T-helper 2 cell treated with Interferon-gamma antibody and Interleukin-4, amounts not matched to agents 5 μg/mL and 100 μg/mL, for 36 hours (primary cell): ENCODE measurements at regions not wholly inside any gene's neighbourhood (a gene's known extent, or its start where the extent isn't known, plus 50 kb on each side); places are given as distances from the start of the nearest gene placed in this dataset.
"Not testable (repeated sequence)": the region's sequence is repeated elsewhere in the genome, so short reads cannot be mapped to it uniquely, and the experiment has no call there.

Source experiments
- DNase-seq: peaks from one replicate; pipeline ENCODE4 v3.0.0; 2021; ENCODE audit warnings: low spot score
- H3K27ac Mint-ChIP-seq: one replicate; pipeline ENCODE4 v1.8.0; 2021; ENCODE audit warnings: mild to moderate bottlenecking, mixed read lengths
- H3K27me3 Mint-ChIP-seq: one replicate; pipeline ENCODE4 v1.8.0; 2021; ENCODE audit warnings: low read depth, mixed read lengths
- H3K36me3 Mint-ChIP-seq: one replicate; pipeline ENCODE4 v1.8.0; 2021; ENCODE audit warnings: low read depth, mixed read lengths
- H3K4me1 Mint-ChIP-seq: one replicate; pipeline ENCODE4 v1.8.0; 2021; ENCODE audit warnings: low read depth, mixed read lengths
- H3K4me3 Mint-ChIP-seq: one replicate; pipeline ENCODE4 v1.8.0; 2022; ENCODE audit warnings: mild to moderate bottlenecking, moderate library complexity, mixed read lengths
- H3K9me3 Mint-ChIP-seq: one replicate; pipeline ENCODE4 v1.8.0; 2021; ENCODE audit warnings: mixed read lengths

- no peaks in the 10 kb centered on the region for H3K4me1 Mint-ChIP-seq
- no peak for DNase-seq
- no peaks in the 10 kb centered on the region for H3K36me3 Mint-ChIP-seq
- H3K4me3 Mint-ChIP-seq: no peak overlapping the region
- no peak overlapping the region for H3K27ac Mint-ChIP-seq
- H3K27me3 Mint-ChIP-seq: no peaks in the 10 kb centered on the region
- H3K9me3 Mint-ChIP-seq: no peaks in the 10 kb centered on the region
Measured at GRCh38 chr5:113749334-113749733, 235.8 kb downstream of the YTHDC2 start.

- H3K4me1 Mint-ChIP-seq, H3K27ac Mint-ChIP-seq, H3K9me3 Mint-ChIP-seq, H3K36me3 Mint-ChIP-seq, H3K27me3 Mint-ChIP-seq, DNase-seq, H3K4me3 Mint-ChIP-seq: not testable (repeated sequence)
Measured at GRCh38 chr5:113753182-113753581, 239.7 kb downstream of the YTHDC2 start.

DNA sequence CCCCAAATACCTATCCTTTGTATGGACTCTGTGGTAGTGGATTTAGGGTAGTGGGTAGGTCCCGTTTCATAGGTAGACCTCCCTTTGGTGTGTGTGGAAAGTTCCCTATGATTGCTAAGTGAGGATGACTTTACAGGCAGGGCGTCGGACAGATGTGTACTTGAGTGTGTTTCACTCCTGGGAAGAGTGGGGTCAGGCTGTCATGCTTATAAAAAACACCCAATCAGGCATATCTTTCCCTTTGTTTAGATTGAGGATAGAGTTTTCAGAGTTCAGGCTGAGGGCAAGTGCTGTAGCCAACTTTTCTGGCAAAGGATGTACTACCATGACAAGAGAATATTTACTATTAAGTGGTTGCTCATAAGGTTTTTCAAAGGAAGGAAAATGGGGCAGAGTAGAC, 242.0 kb downstream of the YTHDC2 start:
- Mint-ChIP-seq H3K9me3 (no peaks in the 10 kb centered on the region), H3K4me1 (no peaks in the 10 kb centered on the region), H3K27ac (no peak overlapping the region), H3K4me3 (no peak overlapping the region), H3K27me3 (no peaks in the 10 kb centered on the region), H3K36me3 (no peaks in the 10 kb centered on the region)
- DNase-seq: no peak

DNA sequence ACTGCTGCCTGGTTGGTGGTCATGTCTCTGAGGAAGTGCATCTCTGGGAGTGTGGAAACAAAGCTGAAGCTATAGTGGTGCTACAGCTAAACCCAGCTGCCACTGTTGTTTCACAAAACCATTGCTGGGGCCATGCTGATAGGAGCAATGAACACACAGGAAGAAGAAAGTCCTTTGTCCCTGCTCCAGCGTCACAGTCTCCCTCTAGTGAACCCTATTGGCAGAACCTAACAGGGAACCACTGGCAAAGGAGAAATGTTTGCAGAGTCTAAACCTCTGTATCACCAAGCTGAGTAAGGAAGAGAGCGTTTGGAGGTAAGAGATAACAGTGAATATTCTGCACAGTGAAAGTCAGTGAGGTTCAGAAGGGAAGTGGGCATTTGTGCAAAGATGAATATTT, 244.0 kb downstream of the YTHDC2 start:
- Mint-ChIP-seq H3K27me3 (no peaks in the 10 kb centered on the region), H3K4me3 (no peak overlapping the region), H3K36me3 (no peaks in the 10 kb centered on the region), H3K9me3 (no peaks in the 10 kb centered on the region), H3K4me1 (no peaks in the 10 kb centered on the region), H3K27ac (no peak overlapping the region)
- DNase-seq: no peak

- DNase-seq: no peak
- no peaks in the 10 kb centered on the region for H3K9me3 Mint-ChIP-seq
- no peaks in the 10 kb centered on the region for H3K27me3 Mint-ChIP-seq
- H3K4me3 Mint-ChIP-seq: no peak overlapping the region
- no peaks in the 10 kb centered on the region for H3K36me3 Mint-ChIP-seq
- no peaks in the 10 kb centered on the region for H3K4me1 Mint-ChIP-seq
- H3K27ac Mint-ChIP-seq: no peak overlapping the region
Measured at GRCh38 chr5:113759505-113759904, 246.0 kb downstream of the YTHDC2 start.

DNA sequence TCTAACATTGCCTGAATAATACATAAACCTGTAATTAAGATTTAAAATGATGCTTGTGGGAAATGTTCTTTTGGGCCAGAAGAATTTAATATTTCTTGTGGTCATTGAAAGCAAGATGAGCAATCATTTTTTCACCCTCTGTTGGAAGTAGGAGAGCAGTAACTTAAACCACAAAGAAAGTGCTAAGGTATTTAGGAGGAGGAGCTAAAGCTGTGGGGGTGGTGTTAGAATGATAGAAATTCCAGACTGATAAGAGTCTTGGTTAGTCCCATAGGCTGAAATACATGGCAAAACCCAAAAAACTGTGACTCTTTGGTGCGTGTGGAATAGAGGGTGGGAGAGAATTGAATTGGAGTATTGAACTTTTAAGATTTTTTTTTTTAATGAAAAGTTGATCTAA, 247.0 kb downstream of the YTHDC2 start:
- no peaks in the 10 kb centered on the region for H3K36me3 Mint-ChIP-seq
- no peak overlapping the region for H3K27ac Mint-ChIP-seq
- no peak overlapping the region for H3K4me3 Mint-ChIP-seq
- H3K9me3 Mint-ChIP-seq: no peaks in the 10 kb centered on the region
- no peaks in the 10 kb centered on the region for H3K27me3 Mint-ChIP-seq
- no peaks in the 10 kb centered on the region for H3K4me1 Mint-ChIP-seq
- no peak for DNase-seq

DNA sequence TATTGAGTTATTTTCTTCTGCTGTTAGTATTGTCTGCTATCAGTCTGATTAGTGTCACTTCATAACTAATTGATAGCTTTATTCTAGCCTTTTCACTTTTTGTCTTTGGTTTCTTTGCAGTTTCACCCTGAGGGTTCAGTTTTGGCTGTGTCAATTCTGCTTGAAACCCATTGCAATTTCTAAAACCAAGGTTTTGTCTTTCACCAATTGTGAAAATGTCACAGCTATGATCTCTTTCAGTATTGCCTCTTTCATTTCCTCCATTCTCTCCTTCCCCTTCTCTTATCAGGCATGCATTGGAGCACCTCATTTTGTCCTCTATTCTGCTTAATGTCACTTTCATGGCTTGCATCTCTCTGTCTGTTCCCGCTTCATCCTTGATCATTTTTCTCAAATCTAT, 248.1 kb downstream of the YTHDC2 start:
- Mint-ChIP-seq H3K27me3 (no peaks in the 10 kb centered on the region), H3K4me1 (no peaks in the 10 kb centered on the region), H3K36me3 (no peaks in the 10 kb centered on the region), H3K4me3 (no peak overlapping the region), H3K27ac (no peak overlapping the region), H3K9me3 (peaks cover 8% of the 10 kb centered on the region)
- no peak for DNase-seq

DNA sequence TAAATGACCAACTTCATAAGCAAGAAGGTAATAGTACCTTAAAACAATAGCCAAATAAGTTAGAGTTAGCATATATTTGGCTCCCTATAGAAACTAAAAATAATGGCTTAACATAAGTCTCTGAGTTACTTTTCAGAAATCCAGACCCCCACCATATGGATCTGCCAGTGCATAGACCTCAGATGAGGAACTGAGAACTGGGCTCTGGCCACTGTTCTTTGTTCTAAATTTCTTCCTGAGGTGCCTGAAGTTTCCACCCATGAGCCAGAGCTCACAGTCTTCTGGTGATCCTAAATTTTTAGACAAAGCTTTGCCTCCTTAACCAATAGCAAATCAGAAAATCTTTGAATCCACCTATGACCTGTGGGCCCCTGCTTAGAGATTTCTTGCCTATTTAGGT, 250.9 kb downstream of the YTHDC2 start:
- Mint-ChIP-seq H3K27me3 (no peaks in the 10 kb centered on the region), H3K27ac (no peak overlapping the region), H3K9me3 (peaks cover 19% of the 10 kb centered on the region), H3K4me1 (no peaks in the 10 kb centered on the region), H3K36me3 (no peaks in the 10 kb centered on the region), H3K4me3 (no peak overlapping the region)
- no peak for DNase-seq

- H3K36me3 Mint-ChIP-seq, DNase-seq, H3K4me3 Mint-ChIP-seq, H3K27me3 Mint-ChIP-seq, H3K4me1 Mint-ChIP-seq, H3K27ac Mint-ChIP-seq: not testable (repeated sequence)
- peaks cover 19% of the 10 kb centered on the region for H3K9me3 Mint-ChIP-seq
Measured at GRCh38 chr5:113766827-113767226, 253.3 kb downstream of the YTHDC2 start.

- no peak for DNase-seq
- H3K9me3 Mint-ChIP-seq: peaks cover 19% of the 10 kb centered on the region
- H3K27ac Mint-ChIP-seq: no peak overlapping the region
- H3K36me3 Mint-ChIP-seq: no peaks in the 10 kb centered on the region
- no peaks in the 10 kb centered on the region for H3K27me3 Mint-ChIP-seq
- no peak overlapping the region for H3K4me3 Mint-ChIP-seq
- no peaks in the 10 kb centered on the region for H3K4me1 Mint-ChIP-seq
Measured at GRCh38 chr5:113770648-113771047, 257.2 kb downstream of the YTHDC2 start.

- Mint-ChIP-seq H3K36me3 (no peaks in the 10 kb centered on the region), H3K4me1 (no peaks in the 10 kb centered on the region), H3K9me3 (peaks cover 12% of the 10 kb centered on the region), H3K4me3 (no peak overlapping the region), H3K27ac (no peak overlapping the region), H3K27me3 (no peaks in the 10 kb centered on the region)
- DNase-seq: no peak
Measured at GRCh38 chr5:113771483-113771882, 258.0 kb downstream of the YTHDC2 start.

DNA sequence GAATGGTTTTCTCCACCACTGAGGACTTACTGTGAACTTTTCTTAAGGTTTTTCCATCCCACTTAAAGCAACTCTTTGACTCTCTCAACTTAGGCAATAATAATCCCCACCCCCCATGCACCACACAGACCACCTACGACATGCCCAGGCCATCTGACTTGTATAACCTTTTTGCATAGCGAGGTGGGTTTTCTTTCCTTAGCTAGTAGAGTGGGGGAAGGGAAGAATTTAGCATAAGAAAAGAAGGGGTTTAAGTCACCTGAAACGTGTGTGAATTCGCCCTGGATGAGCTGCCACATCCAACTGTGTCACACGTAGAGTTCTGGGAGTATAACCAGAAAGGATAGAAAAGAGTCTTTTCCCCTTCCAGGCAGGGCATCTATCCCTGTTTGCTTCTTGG, 262.7 kb downstream of the YTHDC2 start:
- Mint-ChIP-seq H3K36me3 (no peaks in the 10 kb centered on the region), H3K4me3 (no peak overlapping the region), H3K4me1 (no peaks in the 10 kb centered on the region), H3K9me3 (no peaks in the 10 kb centered on the region), H3K27ac (no peak overlapping the region), H3K27me3 (no peaks in the 10 kb centered on the region)
- DNase-seq: no peak

DNA sequence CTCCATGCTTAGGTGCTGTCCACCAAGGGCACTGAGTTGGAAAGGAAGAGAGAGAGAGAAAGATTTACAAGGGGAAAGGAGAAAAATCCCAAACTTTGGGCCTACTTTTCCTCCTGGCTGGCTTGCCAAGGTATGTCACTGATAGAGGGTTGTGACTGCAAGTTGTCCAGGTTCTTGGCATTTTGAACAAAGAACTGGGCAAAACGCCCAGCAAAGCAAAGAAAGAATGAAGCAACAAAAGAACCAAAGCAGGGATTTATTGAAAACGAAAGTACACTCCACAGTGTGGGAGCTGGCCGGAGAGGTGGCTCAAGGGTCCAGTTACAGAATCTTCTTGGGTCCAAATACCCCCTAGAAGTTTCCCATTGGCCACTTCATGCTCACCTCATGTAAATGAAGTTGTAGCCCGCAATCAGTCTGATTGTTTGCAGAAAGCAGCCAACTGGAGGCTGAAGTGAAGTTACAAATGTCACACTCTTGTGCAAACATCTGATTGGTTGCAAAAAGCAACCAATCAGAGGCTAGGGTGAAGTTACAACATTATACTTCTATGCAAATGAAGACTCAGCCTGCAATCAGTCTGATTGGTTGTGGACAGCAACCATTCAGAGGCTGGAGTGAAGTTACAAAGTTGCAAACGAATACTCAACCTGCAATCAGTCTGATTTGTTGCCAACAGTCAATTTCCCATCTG, 263.5 kb downstream of the YTHDC2 start:
- no peaks in the 10 kb centered on the region for H3K36me3 Mint-ChIP-seq
- H3K27me3 Mint-ChIP-seq: no peaks in the 10 kb centered on the region
- H3K4me1 Mint-ChIP-seq: no peaks in the 10 kb centered on the region
- no peak overlapping the region for H3K4me3 Mint-ChIP-seq
- DNase-seq: no peak
- no peaks in the 10 kb centered on the region for H3K9me3 Mint-ChIP-seq
- no peak overlapping the region for H3K27ac Mint-ChIP-seq

DNA sequence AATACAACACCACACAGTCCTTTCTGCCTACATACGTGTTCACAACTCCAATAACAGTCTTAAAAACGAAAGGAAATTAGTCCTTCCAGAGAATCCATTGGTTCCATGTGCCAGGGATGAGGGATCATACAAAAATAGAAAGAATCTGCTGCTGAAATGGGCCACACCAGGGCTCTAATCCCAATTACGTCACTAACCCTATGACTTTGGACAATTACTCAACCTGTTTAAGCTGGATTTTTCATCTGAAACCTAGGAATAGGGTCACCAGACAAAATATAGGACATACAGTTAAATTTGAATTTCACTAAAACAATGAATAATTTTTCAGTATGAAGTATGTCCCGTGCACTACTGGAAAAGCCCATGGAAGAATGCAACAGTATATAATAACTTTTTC, 264.7 kb downstream of the YTHDC2 start:
- Mint-ChIP-seq H3K27me3 (no peaks in the 10 kb centered on the region), H3K36me3 (no peaks in the 10 kb centered on the region), H3K27ac (no peak overlapping the region), H3K9me3 (no peaks in the 10 kb centered on the region), H3K4me3 (no peak overlapping the region), H3K4me1 (no peaks in the 10 kb centered on the region)
- no peak for DNase-seq

GRCh38 chr5:113788141-113788655, 274.7 kb downstream of the YTHDC2 start:
- no peaks in the 10 kb centered on the region for H3K36me3 Mint-ChIP-seq
- no peak overlapping the region for H3K4me3 Mint-ChIP-seq
- H3K4me1 Mint-ChIP-seq: no peaks in the 10 kb centered on the region
- no peaks in the 10 kb centered on the region for H3K9me3 Mint-ChIP-seq
- DNase-seq: no peak
- no peak overlapping the region for H3K27ac Mint-ChIP-seq
- no peaks in the 10 kb centered on the region for H3K27me3 Mint-ChIP-seq
